ENCODE measurements at regions not wholly inside any gene's neighbourhood (a gene's known extent, or its start where the extent isn't known, plus 50 kb on each side); places are given as distances from the start of the nearest gene placed in this dataset.

- no TSS peak for BruUV-seq (replicated peaks)
- CTCF ChIA-PET = no interaction called here
- intact Hi-C loops (cut with micrococcal nuclease) = loop anchor here (2.0 kb wide), 1 partner anchor 582 kb away; no protein-coding TSS in a partner anchor
- no peaks in the 10 kb centered on the region for H3K9me3 ChIP-seq (ENCODE audit: low read length)
- no peak overlapping the region for H3K9ac ChIP-seq (ENCODE audit: low read length)
- no peaks in the 10 kb centered on the region for H3K27me3 ChIP-seq (ENCODE audit: low read length)
- H3K4me1 ChIP-seq (ENCODE audit: insufficient read depth, low read length) = 0 out of 2 replicates have a peak, but pooled peaks cover 7% of the 10 kb centered on the region
- TF ChIP-seq EZH2phosphoT487 (IDR thresholded peaks at IDR 0.05; ENCODE audit: borderline replicate concordance, low read length) (no peak), EZH2 (IDR thresholded peaks at IDR 0.05; ENCODE audit: low read length, unreplicated experiment) (no peak)
- TF ChIP-seq, protein P1, sequence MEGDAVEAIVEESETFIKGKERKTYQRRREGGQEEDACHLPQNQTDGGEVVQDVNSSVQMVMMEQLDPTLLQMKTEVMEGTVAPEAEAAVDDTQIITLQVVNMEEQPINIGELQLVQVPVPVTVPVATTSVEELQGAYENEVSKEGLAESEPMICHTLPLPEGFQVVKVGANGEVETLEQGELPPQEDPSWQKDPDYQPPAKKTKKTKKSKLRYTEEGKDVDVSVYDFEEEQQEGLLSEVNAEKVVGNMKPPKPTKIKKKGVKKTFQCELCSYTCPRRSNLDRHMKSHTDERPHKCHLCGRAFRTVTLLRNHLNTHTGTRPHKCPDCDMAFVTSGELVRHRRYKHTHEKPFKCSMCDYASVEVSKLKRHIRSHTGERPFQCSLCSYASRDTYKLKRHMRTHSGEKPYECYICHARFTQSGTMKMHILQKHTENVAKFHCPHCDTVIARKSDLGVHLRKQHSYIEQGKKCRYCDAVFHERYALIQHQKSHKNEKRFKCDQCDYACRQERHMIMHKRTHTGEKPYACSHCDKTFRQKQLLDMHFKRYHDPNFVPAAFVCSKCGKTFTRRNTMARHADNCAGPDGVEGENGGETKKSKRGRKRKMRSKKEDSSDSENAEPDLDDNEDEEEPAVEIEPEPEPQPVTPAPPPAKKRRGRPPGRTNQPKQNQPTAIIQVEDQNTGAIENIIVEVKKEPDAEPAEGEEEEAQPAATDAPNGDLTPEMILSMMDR (conservative IDR thresholded peaks at IDR 0.05; ENCODE audit: low read depth, low read length) = no peak
- POLR2A ChIA-PET (ENCODE audit: unreplicated experiment) = interaction anchor here (0.6 kb wide), 1 partner anchor 199 kb away, joined by 3 read pairs; no protein-coding TSS in a partner anchor
- no peak overlapping the region for H2AFZ ChIP-seq (ENCODE audit: low read length)
- no peaks in the 10 kb centered on the region for H3K36me3 ChIP-seq (ENCODE audit: low read depth, low read length)
- H3K79me2 ChIP-seq (ENCODE audit: low read length) = no peaks in the 10 kb centered on the region
- ATAC-seq (peak; percentile 96), DNase-seq (peak; percentile 63)
- H3K4me2 ChIP-seq (ENCODE audit: low read length) = 0 out of 2 replicates have a peak overlapping the region, but pooled peaks have one; percentile 4
- no peak overlapping the region for H3K4me3 ChIP-seq (ENCODE audit: low read length)
- H4K20me1 ChIP-seq (ENCODE audit: low read length) = no peaks in the 10 kb centered on the region
- no peaks in the 10 kb centered on the region for H3F3A ChIP-seq (ENCODE audit: low read length, unreplicated experiment)
- H3K9me2 ChIP-seq (replicated peaks; ENCODE audit: low read length) = no peaks in the 10 kb centered on the region
- H3K27ac ChIP-seq (ENCODE audit: low read length) = peak overlapping the region; percentile 36
These were observed 1200.2 kb downstream of the LRFN5 start for GRCh38 chr14:42806909-42807315.

DNA sequence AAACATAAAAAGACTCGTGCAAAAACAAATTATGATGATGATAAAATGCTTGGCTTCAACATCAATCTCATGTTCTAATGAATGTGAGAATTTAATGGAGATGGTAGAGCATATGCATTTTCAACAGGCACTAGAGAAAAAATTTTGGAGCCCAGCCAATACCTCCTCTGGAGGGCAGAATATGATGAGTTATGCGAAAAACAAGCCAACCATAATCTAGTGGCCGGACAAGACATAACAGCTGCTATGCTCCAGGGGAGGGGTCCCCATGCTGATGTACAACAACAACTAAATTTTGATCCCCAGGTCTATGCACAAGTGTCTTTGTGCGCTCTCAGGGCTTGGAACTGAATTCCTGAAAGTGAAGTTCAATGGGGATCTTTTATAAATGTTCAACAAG lies 1197.5 kb downstream of the LRFN5 start:
- Histone ChIP-seq H3K27me3 (ENCODE audit: low read length) (no peaks in the 10 kb centered on the region), H2AFZ (ENCODE audit: low read length) (no peak overlapping the region), H3K36me3 (ENCODE audit: low read depth, low read length) (no peaks in the 10 kb centered on the region), H3K27ac (ENCODE audit: low read length) (no peak overlapping the region), H3K4me3 (ENCODE audit: low read length) (no peak overlapping the region), H3K79me2 (ENCODE audit: low read length) (no peaks in the 10 kb centered on the region), H3K9me3 (ENCODE audit: low read length) (no peaks in the 10 kb centered on the region), H3K4me1 (ENCODE audit: insufficient read depth, low read length) (0 out of 2 replicates have a peak, but pooled peaks cover 7% of the 10 kb centered on the region), H3K9ac (ENCODE audit: low read length) (no peak overlapping the region), H3K4me2 (ENCODE audit: low read length) (no peak overlapping the region), H3K9me2 (replicated peaks; ENCODE audit: low read length) (no peaks in the 10 kb centered on the region), H4K20me1 (ENCODE audit: low read length) (no peaks in the 10 kb centered on the region), H3F3A (ENCODE audit: low read length, unreplicated experiment) (no peaks in the 10 kb centered on the region)
- DNase-seq = no peak
- POLR2A ChIA-PET (ENCODE audit: unreplicated experiment) = no interaction called here
- BruUV-seq (replicated peaks) = no TSS peak
- CTCF ChIA-PET = no interaction called here
- ATAC-seq = no peak
- intact Hi-C loops (cut with micrococcal nuclease) = no loop called here
- TF ChIP-seq EZH2 (IDR thresholded peaks at IDR 0.05; ENCODE audit: low read length, unreplicated experiment) = no peak
- TF ChIP-seq EZH2phosphoT487 (IDR thresholded peaks at IDR 0.05; ENCODE audit: borderline replicate concordance, low read length) = no peak
- TF ChIP-seq, protein P1 (conservative IDR thresholded peaks at IDR 0.05; ENCODE audit: low read depth, low read length) = no peak

DNA sequence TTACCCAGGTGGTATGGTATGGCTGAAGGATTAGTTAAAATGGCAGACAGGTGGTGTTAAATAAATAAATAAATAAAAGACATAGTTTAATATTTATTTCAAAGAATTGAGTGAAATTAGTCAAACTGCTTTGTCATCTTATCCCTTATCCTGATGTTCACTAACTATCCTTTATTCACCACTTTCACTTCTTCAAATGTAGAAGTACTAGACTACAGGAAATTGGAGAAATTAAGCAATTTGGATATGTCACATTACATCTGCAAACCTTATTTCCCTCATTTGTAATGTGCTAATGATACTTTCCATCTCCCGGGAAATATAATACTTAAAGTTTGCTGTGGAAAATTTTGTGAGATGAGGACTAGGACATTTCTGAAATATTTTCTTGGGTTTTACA lies 1195.7 kb downstream of the LRFN5 start:
- Histone ChIP-seq H3K9me3 (ENCODE audit: low read length) (no peaks in the 10 kb centered on the region), H3K27ac (ENCODE audit: low read length) (no peak overlapping the region), H2AFZ (ENCODE audit: low read length) (no peak overlapping the region), H3K79me2 (ENCODE audit: low read length) (no peaks in the 10 kb centered on the region), H3K4me1 (ENCODE audit: insufficient read depth, low read length) (0 out of 2 replicates have a peak, but pooled peaks cover 3% of the 10 kb centered on the region), H3K27me3 (ENCODE audit: low read length) (no peaks in the 10 kb centered on the region), H3F3A (ENCODE audit: low read length, unreplicated experiment) (no peaks in the 10 kb centered on the region), H3K9me2 (replicated peaks; ENCODE audit: low read length) (no peaks in the 10 kb centered on the region), H3K4me3 (ENCODE audit: low read length) (no peak overlapping the region), H3K9ac (ENCODE audit: low read length) (no peak overlapping the region), H3K36me3 (ENCODE audit: low read depth, low read length) (no peaks in the 10 kb centered on the region), H4K20me1 (ENCODE audit: low read length) (no peaks in the 10 kb centered on the region), H3K4me2 (ENCODE audit: low read length) (no peak overlapping the region)
- no TSS peak for BruUV-seq (replicated peaks)
- intact Hi-C loops (cut with micrococcal nuclease) = no loop called here
- TF ChIP-seq EZH2 (IDR thresholded peaks at IDR 0.05; ENCODE audit: low read length, unreplicated experiment) = no peak
- TF ChIP-seq, protein P1 (conservative IDR thresholded peaks at IDR 0.05; ENCODE audit: low read depth, low read length) = no peak
- TF ChIP-seq EZH2phosphoT487 (IDR thresholded peaks at IDR 0.05; ENCODE audit: borderline replicate concordance, low read length) = no peak
- ATAC-seq (no peak), DNase-seq (no peak)
- ChIA-PET CTCF (no interaction called here), POLR2A (ENCODE audit: unreplicated experiment) (no interaction called here)

Measured in PC-3 (cell line).